ENCODE measurements at regions not wholly inside any gene's neighbourhood (a gene's known extent, or its start where the extent isn't known, plus 50 kb on each side); places are given as distances from the start of the nearest gene placed in this dataset.

GRCh38 chr5:68504306-68504705 lies 288.8 kb downstream of the PIK3R1 start:
- DNase-seq (ENCODE audit: extremely low read depth in 1 of 11, low read depth in 9 of 11, low spot score in 4 of 11) = no peak

- DNase-seq (ENCODE audit: extremely low read depth in 1 of 11, low read depth in 9 of 11, low spot score in 4 of 11) = no peak
These were observed 290.6 kb downstream of the PIK3R1 start for GRCh38 chr5:68505917-68506860.

DNA sequence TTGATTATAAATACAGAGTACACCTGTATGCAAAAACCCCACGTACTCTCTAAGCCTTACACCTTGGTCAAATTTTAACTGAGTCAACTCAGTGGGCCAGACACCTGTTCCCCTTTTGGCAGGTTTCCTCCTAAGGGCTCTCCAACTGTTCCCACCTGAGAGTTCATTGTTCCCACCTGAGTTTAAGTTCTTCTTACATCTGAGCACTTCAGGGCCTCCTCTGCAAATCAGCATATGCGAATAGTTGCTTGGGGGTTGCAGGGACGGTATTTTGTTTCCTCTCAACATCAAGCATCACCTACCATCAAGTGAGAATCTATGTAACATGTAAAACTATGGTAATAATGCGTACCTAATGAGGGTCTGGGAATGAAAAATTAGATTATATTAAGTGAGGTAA lies 300.0 kb downstream of the PIK3R1 start:
- no peak for DNase-seq (ENCODE audit: extremely low read depth in 1 of 11, low read depth in 9 of 11, low spot score in 4 of 11)

- no peak for DNase-seq (ENCODE audit: extremely low read depth in 1 of 11, low read depth in 9 of 11, low spot score in 4 of 11)
These were observed 302.7 kb downstream of the PIK3R1 start for GRCh38 chr5:68518286-68518685.

GRCh38 chr5:68519143-68519542 lies 303.6 kb downstream of the PIK3R1 start:
- DNase-seq (ENCODE audit: extremely low read depth in 1 of 11, low read depth in 9 of 11, low spot score in 4 of 11) = no peak

- no peak for DNase-seq (ENCODE audit: extremely low read depth in 1 of 11, low read depth in 9 of 11, low spot score in 4 of 11)
These were observed 306.2 kb downstream of the PIK3R1 start for GRCh38 chr5:68521776-68522175.

DNA sequence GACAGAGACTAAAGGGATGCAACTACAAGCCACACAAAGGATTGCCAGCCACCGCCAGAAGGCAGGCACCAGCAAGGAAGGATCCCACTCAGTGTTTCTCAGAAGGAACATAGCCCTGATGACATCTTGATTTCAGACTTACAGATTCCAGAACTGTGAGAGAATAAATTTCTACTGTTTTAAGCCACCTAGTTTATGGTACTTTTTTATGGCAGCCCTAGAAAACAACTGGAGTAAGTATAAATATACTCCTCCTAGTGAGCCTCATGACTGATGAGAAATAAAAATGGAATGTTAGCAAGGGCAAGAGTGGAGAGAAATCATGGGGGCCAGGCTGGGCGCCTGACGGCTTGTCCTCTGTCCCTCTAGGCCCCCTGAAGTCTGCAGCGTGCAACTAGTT lies 307.3 kb downstream of the PIK3R1 start:
- peak in 1 of 11 donors; percentile 21 for DNase-seq (ENCODE audit: extremely low read depth in 1 of 11, low read depth in 9 of 11, low spot score in 4 of 11)

DNA sequence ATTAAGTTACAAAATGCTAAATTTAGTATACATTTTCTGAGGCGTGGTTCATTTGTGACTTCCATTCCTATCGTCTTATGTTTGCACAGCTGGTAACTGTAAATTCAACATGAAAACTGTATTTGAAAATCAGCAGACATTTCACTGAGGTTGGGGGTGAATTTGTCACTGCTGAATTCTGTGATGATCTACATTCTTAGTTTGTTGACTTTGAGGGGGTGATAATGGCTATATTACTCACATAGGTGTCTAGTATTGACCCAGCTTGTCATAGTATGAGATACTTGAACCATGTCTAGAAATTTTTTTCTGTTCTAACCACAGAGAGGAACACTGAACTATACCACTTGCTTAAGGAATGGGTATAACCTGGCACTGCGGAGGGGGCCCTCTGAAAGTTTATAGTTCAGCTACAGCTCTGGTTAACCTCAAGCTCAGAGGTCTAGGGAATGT lies 313.3 kb downstream of the PIK3R1 start:
- DNase-seq (ENCODE audit: extremely low read depth in 1 of 11, low read depth in 9 of 11, low spot score in 4 of 11) = no peak

GRCh38 chr5:68529581-68529980 lies 314.0 kb downstream of the PIK3R1 start:
- DNase-seq (ENCODE audit: extremely low read depth in 1 of 11, low read depth in 9 of 11, low spot score in 4 of 11) = no peak

GRCh38 chr5:68531970-68532369 lies 316.4 kb downstream of the PIK3R1 start:
- DNase-seq (ENCODE audit: extremely low read depth in 1 of 11, low read depth in 9 of 11, low spot score in 4 of 11) = no peak

- DNase-seq (ENCODE audit: extremely low read depth in 1 of 11, low read depth in 9 of 11, low spot score in 4 of 11) = no peak
These were observed 317.5 kb downstream of the PIK3R1 start for GRCh38 chr5:68533051-68533450.

GRCh38 chr5:68533571-68534084 lies 318.1 kb downstream of the PIK3R1 start:
- DNase-seq (ENCODE audit: extremely low read depth in 1 of 11, low read depth in 9 of 11, low spot score in 4 of 11) = no peak

DNA sequence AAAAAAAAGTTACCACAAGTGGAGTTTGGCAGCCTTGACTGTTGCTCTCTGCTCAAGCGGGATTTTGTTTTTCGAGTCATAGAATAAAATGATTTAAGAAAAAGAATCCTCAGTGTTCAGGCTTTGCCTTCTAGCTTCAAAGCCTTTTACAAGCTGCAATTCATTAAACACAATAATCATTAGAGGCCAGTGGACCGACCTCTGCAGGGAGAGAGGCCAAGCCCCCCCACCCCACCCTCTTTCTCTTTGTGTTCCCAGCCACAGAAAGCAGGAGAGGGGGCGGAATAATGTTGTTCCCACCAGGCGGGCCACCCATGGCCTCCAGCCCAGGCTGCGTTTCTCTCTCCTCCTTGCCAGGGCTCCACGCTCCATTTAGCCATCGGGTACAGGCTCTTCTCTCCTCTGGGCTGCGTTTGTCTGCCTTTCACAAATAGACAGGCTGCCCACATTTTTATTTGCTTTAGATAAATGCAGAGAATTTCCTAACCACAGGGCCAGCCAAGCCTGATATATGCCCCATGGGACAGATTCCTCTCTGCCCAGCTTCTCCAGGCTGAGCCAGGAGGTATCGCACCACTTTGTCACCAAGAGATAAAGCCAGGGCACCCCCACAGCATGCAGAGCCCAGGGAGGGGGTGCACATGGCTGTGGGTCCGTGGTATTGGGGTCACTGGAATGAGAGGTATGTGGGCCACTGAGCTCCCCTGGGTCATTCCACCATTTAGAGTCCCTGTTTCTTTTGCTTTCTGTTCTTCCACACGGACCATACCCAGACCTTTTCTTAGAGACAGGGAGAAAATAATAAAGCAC lies 318.8 kb downstream of the PIK3R1 start:
- DNase-seq (ENCODE audit: extremely low read depth in 1 of 11, low read depth in 9 of 11, low spot score in 4 of 11) = peak in 1 of 11 donors; percentile 47

GRCh38 chr5:68534956-68535520 lies 319.5 kb downstream of the PIK3R1 start:
- no peak for DNase-seq (ENCODE audit: extremely low read depth in 1 of 11, low read depth in 9 of 11, low spot score in 4 of 11)

DNA sequence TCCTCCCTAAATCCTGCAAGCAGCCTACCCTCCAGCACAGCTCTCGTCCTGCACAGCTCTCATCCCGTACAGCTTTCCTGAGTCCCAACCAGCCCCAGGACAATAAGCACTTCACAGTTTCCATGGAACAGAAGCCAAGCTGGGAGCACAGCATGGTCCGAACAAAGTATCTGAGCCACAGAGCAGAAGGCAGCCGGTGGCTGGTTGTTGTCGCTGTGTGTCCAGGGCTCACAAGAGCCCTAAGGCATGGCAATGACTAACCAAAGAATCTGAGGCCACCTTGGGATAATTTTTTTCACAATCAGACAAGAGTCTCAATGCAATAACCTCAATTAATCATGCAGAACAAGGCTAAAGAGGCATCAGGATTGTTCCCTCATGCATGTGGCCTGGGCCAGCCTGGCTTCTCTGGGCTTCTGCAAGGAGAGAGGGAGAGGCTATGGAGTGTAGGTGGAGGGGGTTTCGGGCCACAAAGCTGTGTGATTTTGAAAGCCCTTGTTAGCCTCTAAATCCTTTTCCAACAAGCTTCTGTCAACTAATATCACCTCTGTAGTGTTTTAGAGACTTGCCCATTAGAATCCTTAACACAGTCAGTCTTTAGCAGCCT lies 323.4 kb downstream of the PIK3R1 start:
- DNase-seq (ENCODE audit: extremely low read depth in 1 of 11, low read depth in 9 of 11, low spot score in 4 of 11) = no peak

- DNase-seq (ENCODE audit: extremely low read depth in 1 of 11, low read depth in 9 of 11, low spot score in 4 of 11) = no peak
These were observed 325.4 kb downstream of the PIK3R1 start for GRCh38 chr5:68540798-68541590.

DNA sequence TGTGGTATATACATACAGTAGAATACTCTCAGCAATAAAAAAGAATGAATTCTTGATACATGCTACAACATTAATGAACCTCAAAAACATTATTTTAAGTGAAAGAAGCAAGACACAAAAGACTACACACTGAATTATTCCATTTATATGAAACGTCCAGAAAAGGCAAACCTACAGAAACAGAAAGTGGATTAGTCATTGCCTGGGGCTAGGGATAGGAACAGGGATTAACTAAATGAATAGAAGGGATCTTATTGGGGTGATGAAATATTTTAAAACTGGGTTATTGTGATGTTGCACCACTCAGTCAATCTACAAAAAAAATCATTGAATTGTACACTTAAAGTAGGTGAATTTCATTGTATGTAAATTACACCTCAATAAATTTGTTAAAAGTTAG lies 326.7 kb downstream of the PIK3R1 start:
- no peak for DNase-seq (ENCODE audit: extremely low read depth in 1 of 11, low read depth in 9 of 11, low spot score in 4 of 11)

- no peak for DNase-seq (ENCODE audit: extremely low read depth in 1 of 11, low read depth in 9 of 11, low spot score in 4 of 11)
These were observed 327.7 kb downstream of the PIK3R1 start for GRCh38 chr5:68543212-68543611.

Measured in renal cortex interstitium (tissue), 11 donors.